GM18858 (cell line): ENCODE measurements at regions not wholly inside any gene's neighbourhood (a gene's known extent, or its start where the extent isn't known, plus 50 kb on each side); places are given as distances from the start of the nearest gene placed in this dataset.
"Not testable (repeated sequence)": the region's sequence is repeated elsewhere in the genome, so short reads cannot be mapped to it uniquely, and the experiment has no call there.

Source experiments
- ATAC-seq: cut with Tn5 transposase; IDR thresholded peaks from one replicate; pipeline ENCODE4 v1.9.1; 2021; ENCODE audit not compliant: unreplicated experiment

GRCh38 chr4:49322610-49323572 lies 336.8 kb downstream of the CWH43 start:
- ATAC-seq, result not testable (repeated sequence)

- not testable (repeated sequence) for ATAC-seq
Measured at GRCh38 chr4:49323573-49323940, 337.5 kb downstream of the CWH43 start.
